Motor neuron (in vitro differentiated cells): ENCODE measurements at regions not wholly inside any gene's neighbourhood (a gene's known extent, or its start where the extent isn't known, plus 50 kb on each side); places are given as distances from the start of the nearest gene placed in this dataset.
"Not testable (repeated sequence)": the region's sequence is repeated elsewhere in the genome, so short reads cannot be mapped to it uniquely, and the experiment has no call there.

Experiments used
- ATAC-seq, 8 experiments: fragments of 200-7000 bp; cut with Tn5 transposase; replicated peaks in 6 of 8; 2 replicates each; pipeline ENCODE4 v1.8.0; 2021; ENCODE audit warnings: mild to moderate bottlenecking in 8 of 8, moderate library complexity in 8 of 8
- H3K27ac ChIP-seq, 2 donors: fragments of 250-450 bp; sonication (Bioruptor Pico); 2 replicates each; pipeline ENCODE4 v1.9.0; 2021; ENCODE audit warnings: antibody characterized with exemption in 2 of 2, mild to moderate bottlenecking in 2 of 2, moderate library complexity in 1 of 2
- H3K4me1 ChIP-seq, 2 donors: fragments of 250-450 bp; sonication (Bioruptor Pico); replicated peaks in 1 of 2; 2 replicates each; pipeline ENCODE4 v1.6.1; 2021; ENCODE audit warnings: antibody characterized with exemption in 2 of 2, mild to moderate bottlenecking in 2 of 2, moderate library complexity in 1 of 2
- H3K4me3 ChIP-seq, 5 donors: fragments of 250-450 bp; sonication (Bioruptor Pico); 2 replicates each; pipeline ENCODE4 v1.9.0; 2021; ENCODE audit warnings: antibody characterized with exemption in 5 of 5, mild to moderate bottlenecking in 5 of 5, moderate library complexity in 4 of 5
- WGBS, 10 experiments: fragments of 450-650 bp; shearing (Covaris generic); methylation state at CpG; one replicate each; pipeline ENCODE4 v1.0.0; 2022; 5-methylcytosine and 5-hydroxymethylcytosine counted together
- in situ Hi-C, 9 experiments: fragments of 400-800 bp; cut with MboI; loops; one replicate each; pipeline ENCODE4 v1.15.0; 2021; ENCODE audit warnings: low sequenced_read_pairs in 9 of 9, low pct_unique_long_range_greater_than_20kb in 2 of 9; ENCODE audit not compliant: unreplicated experiment in 9 of 9

DNA sequence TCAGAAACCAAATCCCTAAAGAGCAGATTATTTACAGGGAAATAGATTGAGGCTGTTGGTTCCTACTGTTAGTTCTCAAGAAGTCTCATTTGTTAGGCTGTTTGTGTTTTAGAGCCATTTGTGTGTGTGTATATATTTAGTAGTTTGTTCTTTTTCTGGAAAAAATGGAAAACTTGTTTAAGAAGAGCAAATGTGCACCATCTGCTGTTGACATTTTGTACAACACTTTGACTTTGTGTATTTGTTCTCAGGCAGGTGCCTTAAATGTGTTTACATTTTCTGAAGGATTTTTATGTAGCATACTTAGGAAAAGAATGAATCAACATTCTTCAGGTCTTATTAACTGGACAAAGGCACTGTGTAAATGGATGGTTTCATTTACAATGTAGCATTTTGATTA, 163.7 kb upstream of the FOLH1 start:
- H3K4me3 ChIP-seq, H3K27ac ChIP-seq, H3K4me1 ChIP-seq, in situ Hi-C loops, ATAC-seq: not testable (repeated sequence)

GRCh38 chr11:49368556-49368955, 160.2 kb upstream of the FOLH1 start:
- ATAC-seq, H3K27ac ChIP-seq, in situ Hi-C loops, H3K4me3 ChIP-seq, H3K4me1 ChIP-seq: not testable (repeated sequence)
- WGBS, 10 experiments, result 0 to 100% (median 40%) methylated on average over 1 of the region's 2 CpGs; no CpG with 5 or more reads in 7 of the 10 experiments

- ATAC-seq, H3K27ac ChIP-seq, in situ Hi-C loops, H3K4me3 ChIP-seq, H3K4me1 ChIP-seq: not testable (repeated sequence)
Measured at GRCh38 chr11:49365375-49365774, 157.0 kb upstream of the FOLH1 start.

DNA sequence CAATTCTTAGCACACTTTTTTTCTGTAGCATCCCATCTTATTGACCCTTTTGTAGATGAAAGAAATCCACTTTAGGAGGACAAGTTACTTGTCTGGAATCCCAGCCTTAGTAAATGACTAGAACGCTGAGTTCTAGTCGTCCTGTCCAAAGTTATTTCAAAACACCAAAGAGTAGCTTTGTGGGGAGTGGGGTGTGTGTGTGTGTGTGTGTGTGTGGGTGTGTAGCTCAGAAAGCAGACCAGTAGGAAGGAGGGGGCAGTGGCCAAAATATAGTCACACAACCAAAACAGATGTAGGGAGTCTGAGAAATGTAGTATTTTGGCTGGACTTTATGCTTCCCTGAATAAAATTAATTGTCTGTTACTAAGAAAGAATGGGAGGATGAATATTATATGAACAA, 154.6 kb upstream of the FOLH1 start:
- in situ Hi-C loops, H3K4me1 ChIP-seq, H3K27ac ChIP-seq, ATAC-seq, H3K4me3 ChIP-seq: not testable (repeated sequence)
- 36 to 100% (median 86%) methylated on average over 1 to 2 of the region's 2 CpGs; no CpG with 5 or more reads in 4 of the 10 experiments for WGBS, 10 experiments

DNA sequence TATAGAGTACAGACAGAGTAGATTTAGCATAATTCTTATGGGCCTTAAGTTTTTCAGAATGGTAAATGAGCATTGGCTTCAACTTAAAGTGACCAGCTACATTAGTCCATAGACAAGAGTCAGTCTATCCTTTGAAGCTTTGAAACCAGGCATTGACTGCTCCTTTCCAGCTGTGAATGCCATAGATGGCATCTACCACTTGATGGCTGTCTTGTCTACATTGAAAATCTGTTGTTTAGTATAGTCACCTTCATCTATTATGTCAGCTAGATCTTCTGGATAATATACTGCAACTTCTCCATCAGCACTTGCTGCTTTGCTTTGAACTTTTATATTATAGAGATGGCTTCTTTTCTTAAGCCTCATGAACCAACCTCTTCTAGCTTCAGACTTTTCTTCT, 146.1 kb upstream of the FOLH1 start:
- in situ Hi-C loops, H3K4me1 ChIP-seq, ATAC-seq, H3K27ac ChIP-seq, H3K4me3 ChIP-seq: not testable (repeated sequence)

- H3K27ac ChIP-seq, H3K4me1 ChIP-seq, in situ Hi-C loops, H3K4me3 ChIP-seq, ATAC-seq: not testable (repeated sequence)
- 19 to 100% (median 63%) methylated on average over 1 to 3 of the region's 3 CpGs; no CpG with 5 or more reads in 3 of the 10 experiments for WGBS, 10 experiments
Measured at GRCh38 chr11:49352868-49353267, 144.5 kb upstream of the FOLH1 start.

- H3K4me3 ChIP-seq, H3K4me1 ChIP-seq, in situ Hi-C loops, H3K27ac ChIP-seq: not testable (repeated sequence)
- peak in 4 of 8 experiments; percentile 29 to 60 (median 57) for ATAC-seq
Measured at GRCh38 chr11:49346627-49347026, 138.2 kb upstream of the FOLH1 start.

DNA sequence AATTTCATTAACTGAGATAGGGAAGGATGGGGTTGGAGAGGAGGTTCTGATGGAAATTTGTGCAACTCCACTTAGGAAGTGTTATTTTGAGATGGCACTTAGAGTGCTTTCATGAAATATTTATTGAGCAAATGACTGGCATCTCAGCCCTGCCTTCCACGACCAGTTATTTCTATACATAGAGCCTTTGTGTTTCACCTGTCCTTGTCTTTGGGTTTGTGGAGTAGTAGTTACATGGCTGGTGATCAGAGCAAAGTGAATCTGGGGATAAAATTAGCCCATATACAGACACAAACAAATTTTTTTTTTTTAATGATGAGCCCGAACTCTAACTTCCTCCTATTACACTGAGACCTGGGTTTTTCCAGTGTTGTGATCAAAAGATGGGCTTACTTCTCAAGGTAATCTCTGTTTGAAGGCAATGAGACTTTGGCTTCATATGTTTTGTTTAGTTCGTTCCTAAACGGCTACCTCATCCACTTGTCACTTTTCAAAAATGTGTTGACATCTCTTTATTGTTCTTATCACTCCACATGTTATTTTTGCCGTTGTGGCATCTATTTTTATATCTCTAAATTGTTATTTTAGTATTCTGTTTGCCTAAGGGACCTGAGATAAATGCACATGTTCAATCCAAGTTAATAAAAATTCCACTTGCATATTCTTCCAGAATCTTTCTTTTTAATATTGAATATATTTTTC, 120.2 kb upstream of the FOLH1 start:
- H3K4me1 ChIP-seq, H3K4me3 ChIP-seq, ATAC-seq, in situ Hi-C loops, H3K27ac ChIP-seq: not testable (repeated sequence)
- 15 to 100% (median 61%) methylated on average over 1 to 5 of the region's 5 CpGs for WGBS, 10 experiments

GRCh38 chr11:49327766-49328165, 119.4 kb upstream of the FOLH1 start:
- ATAC-seq, in situ Hi-C loops, H3K27ac ChIP-seq, H3K4me3 ChIP-seq, H3K4me1 ChIP-seq: not testable (repeated sequence)

- H3K4me3 ChIP-seq, H3K4me1 ChIP-seq, H3K27ac ChIP-seq, in situ Hi-C loops: not testable (repeated sequence)
- peak in 2 of 8 experiments; percentile 28 to 41 for ATAC-seq
- WGBS, 10 experiments, result 0 to 73% (median 37%) methylated on average over 1 to 3 of the region's 3 CpGs
Measured at GRCh38 chr11:49326651-49327050, 118.2 kb upstream of the FOLH1 start.

- H3K4me1 ChIP-seq, result no peaks in the 10 kb centered on the region
- no peak for ATAC-seq
- in situ Hi-C loops, result no loop called here
- no peak overlapping the region for H3K27ac ChIP-seq
- H3K4me3 ChIP-seq, result no peak overlapping the region
- WGBS, 10 experiments, result 0 to 67% (median 57%) methylated on average over 1 of the region's 2 CpGs; no CpG with 5 or more reads in 7 of the 10 experiments
Measured at GRCh38 chr11:49316180-49316579, 107.8 kb upstream of the FOLH1 start.

DNA sequence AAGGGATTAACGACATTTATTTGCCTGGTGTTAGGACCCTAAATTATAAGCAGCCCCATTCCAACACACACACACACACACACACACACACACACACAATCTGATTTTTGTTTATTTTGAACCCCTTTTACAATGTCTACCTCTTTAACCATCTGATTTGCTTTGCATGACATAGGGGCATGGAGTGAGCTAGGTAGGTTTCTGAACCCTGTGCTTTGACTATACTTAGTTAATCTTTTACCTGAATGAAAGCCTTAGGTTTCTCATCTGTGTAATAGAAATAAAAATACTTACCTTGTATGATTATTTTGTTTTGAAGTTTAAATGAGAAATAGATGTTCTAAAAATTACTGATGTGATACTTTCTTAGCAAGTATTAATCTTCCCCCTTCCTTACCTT, 94.7 kb upstream of the FOLH1 start:
- no peak overlapping the region for H3K27ac ChIP-seq
- ATAC-seq, result no peak
- in situ Hi-C loops, result no loop called here
- 60 to 100% (median 94%) methylated on average over 1 of the region's 1 CpG; no CpG with 5 or more reads in 6 of the 10 experiments for WGBS, 10 experiments
- H3K4me1 ChIP-seq, result no peaks in the 10 kb centered on the region
- no peak overlapping the region for H3K4me3 ChIP-seq

DNA sequence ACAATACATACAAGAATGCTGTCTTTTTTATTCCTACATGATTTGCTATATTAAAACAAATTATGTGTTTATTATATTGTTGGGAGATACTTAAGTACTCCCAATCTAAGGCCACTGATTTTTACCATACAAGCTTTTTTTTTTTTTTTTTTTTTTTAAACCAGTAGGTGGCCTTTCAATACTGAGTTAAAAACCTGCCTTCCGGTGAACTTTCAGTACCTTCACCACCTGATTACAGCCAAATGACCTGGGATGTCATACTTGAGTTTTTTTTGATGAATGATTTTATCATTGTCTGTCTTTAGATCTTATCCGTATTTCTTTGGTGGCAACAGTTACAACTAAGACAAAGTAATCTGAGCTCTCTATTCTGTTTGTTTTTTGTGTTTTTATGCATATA, 94.0 kb upstream of the FOLH1 start:
- ATAC-seq, result no peak
- in situ Hi-C loops, result no loop called here
- Histone ChIP-seq H3K4me3 (no peak overlapping the region), H3K4me1 (no peaks in the 10 kb centered on the region), H3K27ac (no peak overlapping the region)
- WGBS, 10 experiments, result 7 to 94% (median 71%) methylated on average over 1 to 2 of the region's 2 CpGs; no CpG with 5 or more reads in 1 of the 10 experiments

GRCh38 chr11:49298017-49298416, 89.6 kb upstream of the FOLH1 start:
- WGBS, 10 experiments, result no CpG with 5 or more reads among the region's 1 CpG
- ATAC-seq, H3K27ac ChIP-seq, H3K4me3 ChIP-seq, in situ Hi-C loops, H3K4me1 ChIP-seq: not testable (repeated sequence)
